Thyroid gland (tissue), 4 donors: ENCODE measurements at regions not wholly inside any gene's neighbourhood (a gene's known extent, or its start where the extent isn't known, plus 50 kb on each side); places are given as distances from the start of the nearest gene placed in this dataset.

Experiments
- POLR2A ChIP-seq, 2 donors: fragments of 450-650 bp; IDR thresholded peaks; one replicate each; pipeline ENCODE4 v1.6.1; 2017; ENCODE audit warnings: antibody characterized with exemption in 2 of 2, mild to moderate bottlenecking in 2 of 2, moderate library complexity in 1 of 2
- TF ChIP-seq, protein P1 (sequence below), 6 experiments: fragments of 200-600 bp in 3 of 6; fragments of 450-650 bp in 3 of 6; sonication (generic) in 3 of 6; IDR thresholded peaks; one replicate each; pipeline ENCODE4 v1.5.1; 2016 to 2019; ENCODE audit warnings: antibody characterized with exemption in 6 of 6, mild to moderate bottlenecking in 2 of 6, inconsistent platforms in 1 of 6, moderate library complexity in 1 of 6

- TF ChIP-seq, protein P1, sequence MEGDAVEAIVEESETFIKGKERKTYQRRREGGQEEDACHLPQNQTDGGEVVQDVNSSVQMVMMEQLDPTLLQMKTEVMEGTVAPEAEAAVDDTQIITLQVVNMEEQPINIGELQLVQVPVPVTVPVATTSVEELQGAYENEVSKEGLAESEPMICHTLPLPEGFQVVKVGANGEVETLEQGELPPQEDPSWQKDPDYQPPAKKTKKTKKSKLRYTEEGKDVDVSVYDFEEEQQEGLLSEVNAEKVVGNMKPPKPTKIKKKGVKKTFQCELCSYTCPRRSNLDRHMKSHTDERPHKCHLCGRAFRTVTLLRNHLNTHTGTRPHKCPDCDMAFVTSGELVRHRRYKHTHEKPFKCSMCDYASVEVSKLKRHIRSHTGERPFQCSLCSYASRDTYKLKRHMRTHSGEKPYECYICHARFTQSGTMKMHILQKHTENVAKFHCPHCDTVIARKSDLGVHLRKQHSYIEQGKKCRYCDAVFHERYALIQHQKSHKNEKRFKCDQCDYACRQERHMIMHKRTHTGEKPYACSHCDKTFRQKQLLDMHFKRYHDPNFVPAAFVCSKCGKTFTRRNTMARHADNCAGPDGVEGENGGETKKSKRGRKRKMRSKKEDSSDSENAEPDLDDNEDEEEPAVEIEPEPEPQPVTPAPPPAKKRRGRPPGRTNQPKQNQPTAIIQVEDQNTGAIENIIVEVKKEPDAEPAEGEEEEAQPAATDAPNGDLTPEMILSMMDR (IDR thresholded peaks at IDR 0.05), result no peak
- no peak for TF ChIP-seq POLR2A (IDR thresholded peaks at IDR 0.05)
Observed at GRCh38 chr5:39656600-39656999, 231.8 kb upstream of the DAB2 start.
